AG20443 (cell line): ENCODE measurements at regions not wholly inside any gene's neighbourhood (a gene's known extent, or its start where the extent isn't known, plus 50 kb on each side); places are given as distances from the start of the nearest gene placed in this dataset.
A peak's percentile ranks its signal among the peaks of the same experiment; 100 is the strongest.

Experiments used
- DNase-seq: peaks from one replicate; pipeline ENCODE4 v3.0.0; 2012; ENCODE audit warnings: low spot score, mixed read lengths

DNA sequence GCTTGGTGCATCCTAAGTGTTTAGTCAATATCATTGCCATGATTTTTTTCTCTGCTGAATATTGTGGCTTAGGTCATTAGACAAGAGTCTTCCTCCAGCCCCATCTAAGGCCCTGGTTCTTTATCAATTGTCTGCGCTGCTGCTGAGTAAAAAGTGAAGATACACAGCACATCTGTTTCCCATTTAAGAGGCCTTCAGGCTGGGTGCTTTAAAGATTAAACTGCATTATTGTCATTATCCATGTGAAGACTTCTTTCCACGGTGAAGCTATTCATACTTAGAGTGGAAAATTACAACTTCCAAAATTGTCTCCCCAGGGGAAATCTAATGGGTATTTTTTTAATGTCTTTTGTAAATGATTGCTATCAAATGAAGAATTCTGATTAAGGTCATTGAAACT, 719.8 kb upstream of the LRRC4C start:
- DNase-seq: no peak

DNA sequence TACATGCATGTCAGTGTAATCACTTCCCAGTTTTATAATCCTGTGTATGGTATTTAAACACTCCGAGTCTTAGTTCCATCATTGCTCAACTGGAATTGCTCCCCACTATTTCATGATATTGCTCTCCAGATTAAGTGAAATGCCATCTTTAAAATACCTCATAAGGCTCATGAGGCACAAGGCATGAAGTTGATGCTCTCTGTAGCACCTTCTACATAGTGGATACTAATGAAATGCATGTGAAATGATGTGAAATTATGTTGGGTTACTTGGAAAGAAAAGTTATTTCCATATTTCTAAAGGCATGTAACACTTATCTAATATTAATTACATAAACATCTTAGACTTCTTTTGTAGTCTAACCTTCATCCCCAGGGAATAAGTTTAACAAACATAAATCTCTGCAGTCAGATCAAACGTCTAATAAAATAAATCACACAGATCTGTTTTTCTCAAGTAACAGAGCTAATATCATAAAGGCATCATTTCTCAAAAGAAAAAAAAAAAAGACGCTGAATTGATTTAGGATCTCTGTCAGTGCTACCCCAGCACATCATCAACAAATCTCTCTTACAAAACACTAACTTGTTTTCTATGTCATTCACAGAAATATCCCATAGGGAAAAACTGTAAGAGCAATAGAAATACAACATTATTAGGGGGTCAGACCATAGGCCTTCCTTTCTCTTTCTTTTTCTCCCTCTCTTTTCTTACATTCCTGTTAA, 736.0 kb upstream of the LRRC4C start:
- DNase-seq: no peak

DNA sequence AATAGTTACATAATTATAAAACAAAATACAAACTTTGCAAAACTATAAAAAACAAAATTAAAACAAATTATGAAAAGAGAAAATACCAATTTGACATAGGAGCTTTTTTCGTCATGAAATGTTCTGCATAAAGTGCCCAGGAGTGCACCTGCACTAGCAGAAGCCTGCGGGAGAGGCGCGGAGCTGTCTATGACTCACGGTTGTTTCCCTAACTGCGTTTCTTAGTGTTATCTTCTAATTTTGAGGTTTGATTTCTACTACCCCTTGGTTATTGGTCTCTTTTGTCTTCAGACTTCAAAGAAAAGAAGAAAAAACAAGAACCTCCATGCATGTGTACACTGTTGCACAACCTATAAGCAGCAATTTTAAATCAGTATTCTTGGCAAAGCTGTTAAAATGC, 740.9 kb upstream of the LRRC4C start:
- DNase-seq: no peak

DNA sequence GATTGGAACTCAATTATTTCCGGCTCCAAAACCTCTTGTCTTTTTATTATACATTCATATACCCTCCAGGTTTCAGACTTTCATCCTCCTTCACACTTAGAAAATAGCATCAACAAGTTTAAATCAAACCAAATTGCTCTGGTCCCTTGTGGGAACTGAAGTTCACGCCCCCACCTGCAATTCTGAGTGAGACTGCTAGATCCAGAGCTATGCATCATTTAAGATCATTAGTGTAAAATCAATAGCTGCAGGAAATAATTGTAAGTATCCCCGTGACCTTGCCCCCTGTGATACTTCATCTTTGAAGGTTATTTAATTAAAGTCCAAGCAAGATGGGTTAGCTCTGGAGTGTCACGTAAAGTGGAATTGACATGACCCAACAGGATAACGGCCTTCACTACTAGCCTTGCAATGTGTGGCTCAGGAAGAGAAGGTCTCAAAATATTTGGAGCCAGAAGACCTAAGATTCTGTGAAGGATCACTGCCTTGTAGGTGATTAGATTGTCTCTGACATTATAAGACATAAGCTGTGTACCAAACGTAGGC, 742.2 kb upstream of the LRRC4C start:
- DNase-seq: no peak

DNA sequence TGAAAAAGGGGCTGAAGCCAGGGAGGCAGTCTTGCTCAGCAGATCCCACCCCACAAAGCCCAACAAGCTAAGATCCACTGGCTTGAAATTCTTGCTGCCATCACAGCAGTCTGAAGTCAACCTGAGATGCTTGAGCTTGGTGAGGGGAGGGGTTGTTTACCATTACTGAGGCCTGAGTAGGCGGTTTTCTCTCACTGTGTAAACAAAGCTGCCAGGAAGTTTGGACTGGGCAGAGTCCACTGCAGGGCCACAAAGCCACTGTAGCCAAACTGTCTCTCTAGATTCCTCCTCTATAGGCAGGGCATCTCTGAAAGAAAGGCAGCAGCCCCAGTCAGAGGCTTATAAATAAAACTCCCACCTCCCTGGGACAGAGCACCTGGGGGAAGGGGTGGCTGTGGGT, 746.1 kb upstream of the LRRC4C start:
- no peak for DNase-seq

DNA sequence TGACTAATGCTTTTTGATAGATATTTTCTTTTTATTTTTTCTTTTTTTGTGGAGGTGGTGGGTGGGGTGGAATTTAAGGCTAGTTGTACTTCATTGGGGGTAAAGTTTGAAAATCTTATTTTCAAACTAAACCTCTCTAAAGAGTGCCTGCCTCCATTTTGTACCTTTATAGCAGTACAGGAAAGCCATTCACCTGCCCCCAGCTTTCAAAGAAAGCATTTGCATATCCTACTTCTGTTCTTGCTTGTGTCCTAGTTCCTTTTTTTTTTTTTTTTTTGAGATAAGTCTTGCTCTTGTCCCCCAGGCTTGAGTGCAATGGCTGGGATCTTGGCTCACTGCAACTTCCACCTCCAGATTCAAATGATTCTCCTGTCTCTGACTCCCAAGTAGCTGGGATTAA, 766.2 kb upstream of the LRRC4C start:
- no peak for DNase-seq

DNA sequence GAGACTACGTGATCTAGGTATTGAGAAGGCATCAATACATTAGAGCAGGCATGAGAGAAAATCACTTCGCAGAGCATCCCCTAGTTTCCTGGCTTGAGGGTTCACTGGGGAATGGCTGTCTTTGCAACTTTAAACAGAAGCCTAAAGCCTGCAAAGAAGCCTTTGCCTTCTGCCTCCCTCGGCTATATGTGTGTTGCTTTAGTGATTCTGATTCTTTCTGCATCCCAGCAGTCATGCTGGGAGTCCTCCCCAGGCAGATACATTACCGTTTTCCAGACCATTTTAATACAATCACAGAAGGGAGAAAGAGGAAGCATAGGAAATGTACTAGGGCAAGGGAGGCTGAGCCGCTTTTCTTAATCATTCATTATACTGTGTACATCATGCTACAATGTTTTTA, 773.2 kb upstream of the LRRC4C start:
- no peak for DNase-seq

DNA sequence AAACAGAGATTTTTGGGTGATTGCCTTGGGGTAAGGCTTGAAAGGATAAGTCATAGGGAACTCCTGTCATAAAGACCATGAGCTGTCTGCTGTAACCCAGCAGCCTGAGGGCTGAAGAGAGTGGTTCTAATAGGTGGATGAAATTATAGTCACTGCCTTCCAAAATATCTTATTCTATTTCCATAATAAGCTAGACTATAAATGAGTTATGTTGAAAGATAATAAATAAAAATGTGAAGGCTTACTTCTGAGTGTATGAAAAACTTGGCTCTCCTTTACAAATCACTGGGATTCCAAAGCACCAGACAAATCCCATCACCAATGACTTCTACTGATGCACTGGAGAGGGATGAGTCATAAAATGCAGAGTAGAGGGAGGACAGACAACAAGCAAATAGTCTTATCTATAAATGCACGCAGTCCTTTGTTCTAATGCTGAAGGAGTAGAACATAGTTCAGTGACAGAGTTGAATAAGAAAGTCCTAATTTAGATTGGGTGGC, 775.0 kb upstream of the LRRC4C start:
- DNase-seq: peak; percentile 40

DNA sequence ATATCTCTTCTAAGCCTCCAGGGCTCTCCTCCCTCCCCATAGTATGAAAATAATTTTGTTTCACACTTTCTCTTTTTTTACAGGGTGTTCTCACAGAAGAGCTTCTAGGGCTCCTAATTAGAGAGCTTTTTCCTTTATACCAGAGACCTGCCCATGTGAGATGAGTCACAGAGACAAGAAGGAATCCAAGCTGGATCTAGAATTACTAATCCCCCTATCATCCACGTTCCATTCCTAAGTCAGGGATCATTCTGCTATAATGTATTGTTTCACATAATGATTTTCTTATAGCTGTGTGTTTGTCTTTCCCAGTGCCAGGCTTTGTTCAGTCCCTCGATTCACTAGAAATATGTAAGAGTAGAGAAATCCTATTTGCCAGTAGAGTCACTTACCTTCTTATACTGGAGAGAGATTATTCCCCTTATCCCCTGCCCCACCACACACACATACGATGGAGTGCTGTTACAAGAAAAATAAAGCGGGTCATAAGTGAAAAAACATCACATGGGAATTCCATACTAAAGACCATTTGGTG, 778.3 kb upstream of the LRRC4C start:
- peak; percentile 40 for DNase-seq

DNA sequence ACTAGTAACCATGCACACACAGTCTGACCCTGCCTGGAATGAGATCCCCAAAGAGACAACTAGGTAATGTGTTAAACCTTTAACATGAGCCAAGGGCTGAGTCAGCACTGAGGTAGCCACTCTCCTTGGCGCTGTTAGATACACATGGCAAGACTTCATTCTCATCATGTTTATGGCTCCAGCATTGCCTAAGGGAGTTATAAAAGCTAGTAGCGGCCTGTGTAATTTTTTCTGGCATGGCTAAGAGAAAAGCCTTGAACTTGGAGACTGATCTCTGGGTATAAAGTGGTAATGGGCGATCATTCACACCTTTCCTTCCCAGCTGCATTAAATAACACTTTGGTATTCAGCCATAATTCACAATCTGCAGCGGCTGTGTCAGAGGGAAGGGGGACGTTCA, 779.7 kb upstream of the LRRC4C start:
- peak; percentile 58 for DNase-seq

DNA sequence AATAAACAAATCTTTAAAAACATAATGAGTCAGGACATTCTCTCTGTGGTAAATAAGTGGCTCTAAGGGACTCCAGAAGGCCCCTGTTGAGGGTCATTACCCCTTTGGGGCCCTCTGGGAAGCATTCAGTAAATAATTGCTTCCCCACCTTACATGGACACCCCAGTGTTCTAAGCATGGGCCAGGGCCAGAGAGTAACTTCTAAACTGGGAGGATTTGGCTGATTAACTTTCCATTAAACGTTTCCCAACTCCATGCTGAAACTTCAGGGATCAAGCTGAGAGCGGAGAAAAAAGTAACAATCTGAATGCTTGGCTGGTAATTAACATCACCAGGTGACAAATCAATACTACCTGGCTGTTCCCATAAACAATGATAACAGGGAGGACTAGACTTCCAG, 783.9 kb upstream of the LRRC4C start:
- no peak for DNase-seq

DNA sequence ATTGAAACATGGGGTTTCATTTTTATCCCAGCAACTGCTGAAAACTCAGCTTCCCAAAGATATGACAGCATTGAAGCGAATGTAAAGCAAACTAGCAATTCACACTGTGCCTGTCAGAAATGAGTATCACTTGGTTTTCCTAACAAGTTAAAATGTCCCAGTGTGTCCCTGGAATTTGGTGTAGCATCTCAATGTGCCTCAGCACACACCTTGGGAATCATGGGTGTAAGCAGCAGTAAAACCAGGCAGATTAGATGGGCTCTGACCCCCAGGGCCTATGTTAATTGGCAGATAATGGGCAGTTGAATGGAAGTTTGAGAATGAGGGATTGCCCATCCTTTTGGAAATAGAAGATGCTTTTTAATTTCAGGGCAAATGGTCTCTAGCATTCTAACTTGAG, 784.9 kb upstream of the LRRC4C start:
- DNase-seq: no peak

DNA sequence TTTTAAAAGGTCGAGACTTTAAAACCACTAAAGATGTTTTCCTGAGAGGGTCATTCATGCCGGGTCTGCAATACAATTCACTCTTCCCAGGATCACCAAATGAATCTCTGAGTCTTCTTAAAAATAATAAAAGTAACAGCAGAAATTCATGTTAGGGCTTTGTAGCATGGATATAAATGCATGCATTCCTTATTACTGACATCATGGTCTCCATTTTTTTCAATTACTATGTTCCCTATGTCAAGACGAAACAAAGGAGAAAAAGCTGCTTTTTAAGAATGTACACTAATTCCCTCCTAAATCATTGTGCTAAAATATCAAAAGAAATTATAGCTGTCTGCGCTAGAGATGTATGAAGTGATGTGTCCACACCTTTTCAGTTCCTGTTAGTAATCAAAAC, 789.9 kb upstream of the LRRC4C start:
- DNase-seq: no peak

DNA sequence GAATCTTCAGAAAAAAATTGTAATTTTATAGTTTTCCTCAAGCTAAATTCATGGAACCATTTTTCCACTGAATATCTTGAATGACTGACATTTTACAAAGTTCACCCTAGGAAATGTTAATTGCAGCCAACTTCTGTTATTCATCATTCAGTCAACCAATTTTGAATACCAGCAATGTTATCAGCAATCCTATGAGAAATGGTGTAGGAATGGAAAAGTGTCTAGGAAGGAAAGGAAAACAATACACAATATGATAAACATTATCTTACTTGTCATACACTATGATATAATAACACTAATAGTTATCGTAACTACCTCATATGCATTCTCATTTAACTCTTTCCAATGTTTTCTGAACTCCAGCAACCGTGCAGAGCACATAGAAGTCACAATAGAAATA, 790.5 kb upstream of the LRRC4C start:
- DNase-seq: no peak

DNA sequence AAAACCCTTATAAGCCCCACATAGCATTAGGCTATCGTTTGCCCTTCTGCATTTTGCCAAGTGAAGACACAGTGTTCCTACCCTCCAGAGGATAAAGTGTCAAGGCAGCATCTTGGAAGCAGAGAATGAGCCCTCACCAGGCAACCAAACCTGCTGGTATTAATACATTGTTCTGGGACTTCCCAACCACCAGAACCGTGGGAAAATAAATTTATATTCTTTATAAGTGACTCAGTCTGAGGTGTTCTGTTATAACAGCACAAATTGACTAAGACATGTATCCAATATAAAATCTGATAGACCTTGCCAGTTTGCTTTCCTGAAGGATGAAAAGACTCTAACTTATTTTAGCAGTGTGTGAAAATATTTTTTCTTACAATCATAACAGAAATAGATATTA, 792.5 kb upstream of the LRRC4C start:
- DNase-seq: no peak

DNA sequence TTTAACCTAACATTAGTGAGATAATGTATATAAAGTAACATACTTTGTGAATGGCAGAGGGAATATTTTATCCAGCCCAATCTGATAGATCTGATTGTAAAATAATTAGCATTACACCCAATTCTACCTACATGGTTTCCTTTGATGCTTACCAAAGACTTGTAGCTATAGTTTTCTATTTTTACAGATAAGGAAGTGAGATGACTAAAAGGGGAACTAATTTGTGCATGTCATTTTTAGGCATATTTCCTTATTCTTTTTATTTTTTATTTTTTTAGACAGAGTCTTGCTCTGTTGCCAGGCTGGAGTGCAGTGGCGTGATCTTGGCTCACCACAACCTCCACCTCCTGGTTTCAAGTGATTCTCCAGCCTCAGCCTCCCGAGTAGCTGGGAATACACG, 793.7 kb upstream of the LRRC4C start:
- no peak for DNase-seq

DNA sequence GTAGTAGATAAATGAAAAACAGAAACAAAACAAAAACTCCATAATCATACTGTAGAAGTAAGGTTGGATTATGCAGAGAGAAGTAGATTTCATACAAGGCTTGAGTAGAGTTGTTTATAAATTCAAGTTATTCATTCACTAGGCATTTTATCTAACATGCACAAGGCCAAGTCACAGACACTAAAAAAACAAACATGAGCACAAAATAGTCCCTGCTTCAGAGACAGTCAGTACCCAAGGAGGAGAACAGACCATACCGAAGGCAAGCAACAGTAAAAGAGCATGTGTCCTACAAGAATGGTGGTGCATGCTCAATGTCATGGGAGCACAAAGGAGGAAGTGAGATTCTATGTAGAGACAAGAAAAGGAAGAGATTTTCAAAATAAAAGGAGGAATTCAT, 796.5 kb upstream of the LRRC4C start:
- DNase-seq: no peak

DNA sequence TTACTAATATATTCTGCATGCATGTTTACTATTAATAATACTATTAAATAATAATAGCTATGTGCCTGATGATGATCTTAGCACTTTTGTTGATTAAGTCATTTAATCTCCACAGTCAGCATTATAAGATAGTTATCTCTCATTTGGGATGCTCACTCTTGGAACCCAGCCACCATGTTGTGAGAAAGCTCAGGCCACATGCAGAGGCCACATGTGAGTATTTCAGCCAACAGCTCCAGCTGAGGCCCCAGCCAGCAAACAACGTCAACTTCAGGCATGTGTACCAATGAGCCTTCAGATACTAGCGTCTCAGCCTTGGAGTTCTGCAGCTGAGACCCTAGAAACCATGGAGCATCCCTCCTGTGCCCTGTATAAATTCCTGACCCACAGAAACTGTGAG, 798.1 kb upstream of the LRRC4C start:
- no peak for DNase-seq

DNA sequence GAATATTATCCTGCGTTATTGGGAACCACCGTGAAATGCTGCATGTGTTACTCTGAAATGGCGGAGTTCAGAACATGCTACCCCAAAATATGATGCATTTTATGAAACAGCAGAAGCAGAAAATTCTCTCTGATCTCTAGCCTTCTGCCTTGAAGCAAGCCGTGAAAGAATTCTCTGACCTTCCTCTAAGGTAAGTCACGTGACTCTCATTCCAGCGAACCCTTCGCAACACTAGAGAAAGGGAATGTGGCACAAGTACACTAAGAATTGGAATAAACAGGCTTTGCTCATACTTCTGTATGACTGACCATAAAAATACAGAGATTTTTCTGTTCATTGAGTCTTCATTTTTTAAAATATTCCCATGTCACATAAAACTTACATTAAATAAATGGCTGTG, 805.6 kb upstream of the LRRC4C start:
- no peak for DNase-seq

DNA sequence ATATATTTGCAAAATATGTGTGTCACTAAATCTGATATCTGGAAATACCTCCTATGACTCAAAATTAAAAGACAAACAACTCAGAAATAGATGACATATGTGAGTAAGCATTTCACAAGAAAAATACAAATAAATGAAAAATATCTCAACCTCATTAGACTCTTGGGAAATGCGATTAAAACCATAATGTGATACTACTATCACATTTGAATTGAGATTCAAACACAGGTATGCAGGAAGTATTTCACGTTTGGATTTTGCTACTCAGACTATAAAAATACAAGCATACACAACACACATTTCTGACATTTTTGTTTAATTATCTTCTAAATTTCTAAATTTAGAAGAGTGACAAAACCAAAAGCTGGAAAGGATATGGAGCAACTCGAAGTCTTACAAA, 811.9 kb upstream of the LRRC4C start:
- peak; percentile 12 for DNase-seq

DNA sequence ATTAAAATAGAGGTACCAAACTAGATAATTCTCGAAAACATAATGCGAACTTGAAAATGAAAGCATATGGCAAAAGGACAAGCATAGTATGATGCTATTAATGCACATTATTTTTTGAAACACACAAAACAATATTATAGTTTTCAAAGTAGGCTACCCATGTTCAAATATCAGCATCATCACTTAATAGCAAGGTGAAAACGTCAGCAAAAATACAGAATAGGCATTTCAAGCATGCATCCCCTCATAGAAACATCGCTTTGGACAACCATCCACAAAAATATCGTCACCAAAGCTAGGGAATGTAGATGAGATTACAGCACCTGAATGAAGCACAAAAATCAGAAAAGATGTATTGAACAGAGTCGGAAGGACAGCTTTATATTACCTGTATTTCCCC, 814.5 kb upstream of the LRRC4C start:
- no peak for DNase-seq

DNA sequence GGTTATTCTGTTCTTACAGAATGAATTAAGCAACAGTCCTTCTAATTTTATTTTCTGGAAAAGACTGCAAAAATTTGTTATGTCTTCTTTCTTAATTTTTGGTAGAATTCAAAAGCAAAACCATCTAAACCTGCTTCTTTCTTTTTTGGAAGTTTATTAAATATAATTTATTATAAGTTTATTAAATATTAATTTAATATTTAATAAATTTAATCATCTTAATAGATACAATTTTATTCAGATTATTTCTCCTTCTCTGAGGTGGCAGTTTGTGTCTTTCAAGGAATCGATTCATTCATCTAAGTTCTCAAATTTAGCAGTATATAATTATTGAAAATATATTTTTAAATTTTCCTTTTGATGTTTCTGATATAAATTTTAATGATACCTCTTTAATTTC, 837.5 kb upstream of the LRRC4C start:
- DNase-seq: no peak

DNA sequence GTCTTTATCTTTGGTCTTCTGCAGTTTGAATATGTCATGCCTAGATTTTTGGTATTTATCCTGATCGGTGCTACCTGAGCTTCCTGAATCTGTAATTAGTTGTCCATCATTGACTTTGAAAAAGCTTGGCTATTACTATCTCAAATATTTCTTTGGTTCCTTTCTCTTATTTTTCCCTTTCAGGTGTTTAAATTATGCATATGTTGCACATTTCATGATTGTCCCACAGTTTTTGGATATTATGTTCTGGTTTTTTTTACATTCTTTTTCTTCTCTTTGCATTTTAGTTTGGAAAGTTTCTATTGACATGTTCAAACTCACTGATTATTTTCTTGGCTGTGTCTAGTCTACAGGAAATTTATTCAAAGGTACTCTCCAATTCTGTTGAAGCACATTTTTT, 840.3 kb upstream of the LRRC4C start:
- no peak for DNase-seq

DNA sequence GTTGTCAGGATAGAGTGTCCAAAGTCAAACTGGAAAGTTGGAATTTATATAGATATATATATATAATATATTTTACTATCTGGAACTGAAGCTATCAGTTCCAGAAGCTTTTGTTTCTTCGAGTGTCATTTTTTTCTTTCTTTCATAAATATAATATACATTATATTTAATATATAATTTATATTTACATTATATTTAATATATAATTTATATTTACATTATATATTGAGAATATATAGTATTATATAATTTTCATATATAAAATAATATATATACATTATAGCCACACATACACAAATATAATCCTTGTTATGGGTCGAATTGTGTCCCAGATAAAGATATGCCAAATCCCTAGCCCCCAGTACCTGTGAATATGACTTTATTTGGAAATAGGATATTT, 842.3 kb upstream of the LRRC4C start:
- no peak for DNase-seq
